SU-DHL-6 (cell line): ENCODE measurements at regions not wholly inside any gene's neighbourhood (a gene's known extent, or its start where the extent isn't known, plus 50 kb on each side); places are given as distances from the start of the nearest gene placed in this dataset.

ENCODE experiments used
- EZH2phosphoT487 ChIP-seq: fragments of 200-600 bp; sonication (generic), shearing (Covaris generic); conservative IDR thresholded peaks from 2 replicates; pipeline ENCODE4 v1.6.1; 2018; ENCODE audit warnings: mild to moderate bottlenecking, antibody characterized with exemption, low read length, moderate library complexity, mixed read lengths
- TF ChIP-seq, protein P1 (sequence below): fragments of 200-600 bp; sonication (generic); IDR thresholded peaks from one replicate; pipeline ENCODE4 v1.5.1; 2017; ENCODE audit warnings: antibody characterized with exemption, mild to moderate bottlenecking, low read length, moderate library complexity; ENCODE audit not compliant: insufficient read depth, poor library complexity, severe bottlenecking

DNA sequence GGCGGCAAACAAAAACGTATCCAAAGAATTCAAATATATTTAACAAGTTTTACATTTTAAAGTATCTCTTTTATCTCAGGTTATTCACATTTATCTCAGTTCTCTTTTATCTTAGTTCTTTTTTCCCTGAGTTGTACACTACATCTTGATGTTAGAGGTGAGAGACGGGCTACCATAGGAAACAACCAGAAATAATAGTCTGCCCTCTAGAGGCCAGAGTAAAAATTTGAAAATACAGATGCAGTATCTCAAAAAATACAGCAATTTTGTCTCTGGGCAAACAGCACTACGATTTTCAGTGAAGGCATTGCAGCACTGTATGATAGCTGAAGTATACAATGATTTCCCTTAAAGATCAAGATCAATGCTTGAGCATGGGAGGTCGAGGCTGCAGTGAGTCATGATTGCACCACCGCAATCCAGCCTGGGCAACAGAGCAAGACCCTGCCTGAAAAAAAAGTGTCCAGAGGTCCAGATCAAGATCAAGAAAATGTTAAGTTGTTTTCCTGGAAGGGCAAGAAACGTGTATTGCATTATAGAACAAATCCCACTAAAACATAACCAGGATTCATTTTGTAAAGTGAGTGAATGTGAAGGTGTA, 82.6 kb upstream of the ATP11B start:
- TF ChIP-seq, protein P1, sequence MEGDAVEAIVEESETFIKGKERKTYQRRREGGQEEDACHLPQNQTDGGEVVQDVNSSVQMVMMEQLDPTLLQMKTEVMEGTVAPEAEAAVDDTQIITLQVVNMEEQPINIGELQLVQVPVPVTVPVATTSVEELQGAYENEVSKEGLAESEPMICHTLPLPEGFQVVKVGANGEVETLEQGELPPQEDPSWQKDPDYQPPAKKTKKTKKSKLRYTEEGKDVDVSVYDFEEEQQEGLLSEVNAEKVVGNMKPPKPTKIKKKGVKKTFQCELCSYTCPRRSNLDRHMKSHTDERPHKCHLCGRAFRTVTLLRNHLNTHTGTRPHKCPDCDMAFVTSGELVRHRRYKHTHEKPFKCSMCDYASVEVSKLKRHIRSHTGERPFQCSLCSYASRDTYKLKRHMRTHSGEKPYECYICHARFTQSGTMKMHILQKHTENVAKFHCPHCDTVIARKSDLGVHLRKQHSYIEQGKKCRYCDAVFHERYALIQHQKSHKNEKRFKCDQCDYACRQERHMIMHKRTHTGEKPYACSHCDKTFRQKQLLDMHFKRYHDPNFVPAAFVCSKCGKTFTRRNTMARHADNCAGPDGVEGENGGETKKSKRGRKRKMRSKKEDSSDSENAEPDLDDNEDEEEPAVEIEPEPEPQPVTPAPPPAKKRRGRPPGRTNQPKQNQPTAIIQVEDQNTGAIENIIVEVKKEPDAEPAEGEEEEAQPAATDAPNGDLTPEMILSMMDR = peak; percentile 77
- TF ChIP-seq EZH2phosphoT487 = no peak
